Stimulated activated CD4-positive, alpha-beta T cell treated with anti-CD3 and anti-CD28 coated beads, Interleukin-15, amount 100 ng/mL, for 1 hour (primary cell): ENCODE measurements at regions not wholly inside any gene's neighbourhood (a gene's known extent, or its start where the extent isn't known, plus 50 kb on each side); places are given as distances from the start of the nearest gene placed in this dataset.

Source experiments
- DNase-seq, 2 donors: peaks; one replicate each; pipeline ENCODE4 v3.0.0-alpha.2; 2020; ENCODE audit warnings: low read depth in 1 of 2, low spot score in 1 of 2

- DNase-seq = no peak
Observed at GRCh38 chr4:11587797-11588196, 159.1 kb upstream of the HS3ST1 start.

DNA sequence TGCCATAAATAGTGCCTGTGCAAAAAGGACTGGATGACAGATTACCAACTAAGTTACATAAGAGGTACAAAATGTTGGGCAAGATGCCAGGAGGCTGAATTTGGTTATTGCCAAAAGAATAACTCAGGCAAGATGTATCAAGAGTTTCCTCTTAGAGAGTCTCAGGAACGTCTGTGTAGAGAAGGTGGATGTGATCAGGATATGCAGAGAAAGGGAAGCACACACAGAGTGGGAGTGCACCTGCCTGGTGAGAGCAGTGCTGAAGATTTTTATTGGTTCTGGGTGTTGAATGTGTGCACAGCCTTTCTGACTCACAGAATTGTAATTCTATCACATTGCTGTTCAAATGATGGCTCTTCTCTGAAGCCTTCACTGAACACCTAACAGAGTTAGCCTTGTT lies 156.8 kb upstream of the HS3ST1 start:
- no peak for DNase-seq

DNA sequence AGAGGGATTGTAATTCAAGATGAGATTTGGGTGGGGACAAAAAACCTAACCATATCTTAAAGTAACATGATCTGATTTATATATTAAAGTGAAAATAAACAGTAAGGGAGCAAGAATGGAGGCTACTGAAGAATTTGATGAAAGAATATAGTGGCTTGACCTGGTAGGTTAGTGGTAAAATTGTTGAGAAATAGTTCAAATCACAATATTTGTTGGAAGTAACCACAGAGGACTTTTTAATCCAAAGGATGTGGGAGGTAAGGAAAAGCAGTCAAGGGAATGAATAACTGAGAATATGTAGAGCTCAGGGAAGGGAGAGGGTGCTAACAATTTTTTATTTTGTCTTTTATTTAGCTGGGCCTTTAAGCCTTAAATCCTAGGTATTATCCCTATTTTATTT lies 139.8 kb upstream of the HS3ST1 start:
- no peak for DNase-seq

DNA sequence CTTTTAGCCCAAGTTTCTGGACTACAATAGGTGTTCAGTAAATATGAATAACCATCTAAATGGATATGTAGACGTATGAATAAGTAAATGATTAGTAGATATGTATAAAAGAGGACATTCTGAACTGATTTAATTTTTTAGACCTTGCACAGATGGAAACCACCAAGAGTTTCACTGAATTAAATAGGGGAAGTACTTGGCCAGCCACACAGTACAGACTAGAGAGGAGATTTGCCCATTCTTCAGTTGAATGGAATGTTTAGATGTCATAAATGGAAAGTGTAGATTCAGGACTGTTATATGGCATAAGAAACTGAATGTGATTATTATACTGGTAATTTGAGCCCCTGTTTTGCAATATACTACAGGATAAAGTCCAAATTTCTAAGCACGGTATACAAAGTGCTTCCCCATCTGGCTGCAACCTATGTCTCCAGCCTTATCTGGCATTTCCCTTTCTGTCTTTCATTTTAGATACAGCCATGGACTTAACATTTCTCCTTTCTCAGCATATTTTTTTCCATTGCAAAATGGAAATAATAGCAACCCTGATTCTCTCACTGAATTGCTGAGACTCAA lies 137.8 kb upstream of the HS3ST1 start:
- no peak for DNase-seq

GRCh38 chr4:11565899-11566298 lies 137.2 kb upstream of the HS3ST1 start:
- no peak for DNase-seq

DNA sequence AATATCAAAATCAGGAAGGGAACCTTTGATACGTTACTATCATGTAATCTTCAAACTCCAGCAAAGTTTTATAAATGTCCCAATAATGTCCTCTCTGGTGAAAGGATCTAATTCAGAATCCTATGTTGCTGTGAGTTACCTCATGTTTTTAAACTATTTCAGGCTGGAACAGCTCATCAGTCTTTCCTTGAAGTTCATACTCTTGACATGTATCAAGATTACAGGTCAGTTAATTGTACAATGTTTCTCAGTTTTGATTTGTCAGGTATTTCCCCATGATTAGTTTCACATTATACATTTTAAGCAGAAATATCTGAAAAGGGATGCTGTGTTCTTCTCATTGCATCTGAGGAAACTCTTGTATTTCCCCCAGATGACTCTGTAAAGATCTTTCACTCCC lies 136.5 kb upstream of the HS3ST1 start:
- no peak for DNase-seq

GRCh38 chr4:11564021-11564420 lies 135.3 kb upstream of the HS3ST1 start:
- DNase-seq = no peak

DNA sequence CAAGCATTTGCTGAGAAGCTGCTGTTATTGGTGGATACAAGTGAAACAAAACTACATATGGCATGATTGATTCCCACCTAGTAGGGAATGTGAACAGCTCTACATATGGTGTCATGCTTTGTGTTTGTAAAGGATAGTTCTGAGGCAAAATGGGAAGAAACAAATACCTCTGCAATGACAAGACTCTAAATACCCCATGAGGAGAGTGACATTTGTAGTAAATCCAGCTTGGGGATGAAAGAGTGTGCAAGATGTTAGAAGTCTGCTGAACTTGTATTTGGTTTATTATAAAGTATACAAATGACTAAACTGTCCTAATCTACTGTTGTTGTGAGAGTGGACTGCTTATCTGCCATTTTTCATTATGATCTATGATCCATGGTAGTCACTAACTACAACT lies 120.8 kb upstream of the HS3ST1 start:
- DNase-seq = no peak

- no peak for DNase-seq
Observed at GRCh38 chr4:11548597-11549082, 119.9 kb upstream of the HS3ST1 start.

- DNase-seq = no peak
Observed at GRCh38 chr4:11546391-11547175, 117.9 kb upstream of the HS3ST1 start.

- no peak for DNase-seq
Observed at GRCh38 chr4:11545651-11546050, 117.0 kb upstream of the HS3ST1 start.

GRCh38 chr4:11544211-11544610 lies 115.5 kb upstream of the HS3ST1 start:
- no peak for DNase-seq

DNA sequence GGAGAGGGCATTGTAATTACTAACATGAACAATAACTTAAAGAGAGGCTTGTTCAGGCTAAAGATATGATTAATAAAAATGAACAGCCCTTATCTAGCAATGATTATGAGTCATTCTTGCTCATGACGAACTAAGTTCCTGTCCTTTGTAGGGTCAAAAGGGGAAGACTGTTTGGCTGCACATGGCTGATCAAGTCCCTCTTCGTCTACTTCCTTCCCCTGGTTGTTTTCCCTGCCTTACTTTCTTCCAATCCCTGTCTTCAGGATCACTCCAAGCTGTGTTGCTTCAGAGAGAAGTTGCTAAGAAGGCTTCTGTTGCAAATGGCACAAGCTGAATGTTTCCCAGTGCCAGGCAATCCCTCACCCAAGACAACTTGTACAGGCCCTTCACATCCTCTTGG lies 115.0 kb upstream of the HS3ST1 start:
- DNase-seq = no peak

- no peak for DNase-seq
Observed at GRCh38 chr4:11542952-11543351, 114.3 kb upstream of the HS3ST1 start.

- no peak for DNase-seq
Observed at GRCh38 chr4:11537846-11538245, 109.2 kb upstream of the HS3ST1 start.

DNA sequence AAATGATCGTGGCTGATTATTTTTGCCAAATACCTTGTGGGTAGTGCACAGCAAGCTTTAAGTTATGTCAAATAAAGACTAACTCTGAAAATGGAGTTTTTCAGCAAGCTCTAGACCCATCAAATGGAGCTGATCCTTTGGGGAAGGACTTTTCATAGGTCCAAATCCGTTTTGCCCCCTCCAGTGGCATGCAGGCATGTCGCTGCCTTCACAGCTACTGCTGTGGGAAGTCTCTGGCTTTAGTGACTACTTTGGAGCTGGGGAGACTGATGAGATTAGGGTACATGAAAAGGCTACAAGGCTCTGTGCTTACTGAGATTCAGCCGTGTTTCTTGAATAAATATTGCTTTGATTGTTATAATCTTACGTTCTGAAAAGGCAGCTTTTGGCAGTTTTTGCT lies 106.6 kb upstream of the HS3ST1 start:
- no peak for DNase-seq

DNA sequence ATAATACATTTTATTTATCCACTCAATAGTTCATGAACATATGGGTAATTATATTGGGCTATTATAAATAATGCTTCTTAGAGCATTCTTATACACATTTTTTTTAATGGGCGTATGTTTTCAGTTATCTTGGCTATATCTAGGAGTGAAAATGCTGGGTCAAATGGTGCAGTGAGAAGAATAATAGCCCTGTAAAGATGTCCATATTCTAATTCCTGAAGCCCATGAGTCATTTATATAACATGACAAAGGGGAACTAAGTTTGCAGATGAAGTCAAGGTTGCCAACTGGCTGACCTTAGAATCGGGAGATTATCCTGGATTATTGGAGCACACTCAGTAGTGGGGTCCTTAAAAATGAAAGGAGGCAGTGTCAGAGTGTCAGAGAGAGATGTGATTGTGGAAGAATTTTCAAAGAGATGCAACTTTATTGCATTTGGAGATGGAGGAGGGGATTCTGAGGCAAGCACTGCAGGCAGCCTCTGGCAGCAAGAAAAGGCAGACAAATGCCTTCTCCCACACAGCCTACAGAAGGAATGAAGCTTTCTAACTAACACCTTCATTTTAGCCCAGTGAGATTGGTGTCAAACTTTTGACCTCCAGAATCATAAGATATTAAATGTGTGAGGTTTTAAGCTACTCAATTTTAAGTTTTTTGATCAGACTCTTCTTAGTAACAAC lies 106.1 kb upstream of the HS3ST1 start:
- no peak for DNase-seq

DNA sequence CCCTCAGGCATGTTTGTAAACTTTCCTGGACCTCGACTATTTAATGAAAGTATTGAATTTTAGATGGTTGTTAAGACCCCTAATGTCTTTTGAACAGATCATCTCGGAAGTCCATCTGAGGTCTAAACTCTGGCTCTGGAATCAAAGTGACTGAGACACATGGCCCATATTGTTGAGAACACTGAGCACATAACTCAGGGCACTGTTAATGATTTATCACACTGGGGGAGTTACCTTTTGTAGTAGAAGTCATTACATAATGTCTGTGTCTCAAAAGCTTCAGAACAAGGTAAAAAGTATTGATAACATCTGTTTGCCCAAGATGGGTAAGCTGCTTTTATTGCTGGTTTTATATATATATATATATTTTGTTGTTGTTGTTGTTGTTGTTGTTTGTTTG lies 103.4 kb upstream of the HS3ST1 start:
- DNase-seq = no peak

GRCh38 chr4:11529625-11530201 lies 101.0 kb upstream of the HS3ST1 start:
- DNase-seq = no peak

GRCh38 chr4:11525085-11525484 lies 96.4 kb upstream of the HS3ST1 start:
- DNase-seq = no peak

- no peak for DNase-seq
Observed at GRCh38 chr4:11518754-11519153, 90.1 kb upstream of the HS3ST1 start.
